Transverse colon (tissue), 4 donors: ENCODE measurements at regions not wholly inside any gene's neighbourhood (a gene's known extent, or its start where the extent isn't known, plus 50 kb on each side); places are given as distances from the start of the nearest gene placed in this dataset.

Experiments
- CTCF ChIP-seq, 5 experiments: fragments of 200-600 bp in 3 of 5; fragments of 450-650 bp in 2 of 5; sonication (generic) in 3 of 5; IDR thresholded peaks; 1 replicate in 2 of 5; 2 replicates in 3 of 5; pipeline ENCODE4 v1.5.1; 2016 to 2017; ENCODE audit warnings: antibody characterized with exemption in 5 of 5, inconsistent platforms in 3 of 5, mild to moderate bottlenecking in 2 of 5, moderate library complexity in 1 of 5
- EP300 ChIP-seq: sonication (generic); formaldehyde crosslinking; IDR thresholded peaks from one replicate; pipeline ENCODE4 v1.6.1; 2017; ENCODE audit warnings: antibody characterized with exemption, low read depth
- POLR2A ChIP-seq: fragments of 450-650 bp; IDR thresholded peaks from one replicate; pipeline ENCODE4 v1.6.1; 2016; ENCODE audit warnings: antibody characterized with exemption, mild to moderate bottlenecking, moderate library complexity
- POLR2AphosphoS5 ChIP-seq, 3 donors: sonication (generic); formaldehyde crosslinking; IDR thresholded peaks; one replicate each; pipeline ENCODE4 v1.6.1; 2016; ENCODE audit warnings: antibody characterized with exemption in 3 of 3

GRCh38 chr5:153919161-153919560 is 119.5 kb downstream of the FAM114A2 start:
- TF ChIP-seq POLR2A (no peak), CTCF (IDR thresholded peaks at IDR 0.05) (no peak), EP300 (no peak), POLR2AphosphoS5 (IDR thresholded peaks at IDR 0.05) (no peak)
